ENCODE measurements at regions not wholly inside any gene's neighbourhood (a gene's known extent, or its start where the extent isn't known, plus 50 kb on each side); places are given as distances from the start of the nearest gene placed in this dataset.

DNA sequence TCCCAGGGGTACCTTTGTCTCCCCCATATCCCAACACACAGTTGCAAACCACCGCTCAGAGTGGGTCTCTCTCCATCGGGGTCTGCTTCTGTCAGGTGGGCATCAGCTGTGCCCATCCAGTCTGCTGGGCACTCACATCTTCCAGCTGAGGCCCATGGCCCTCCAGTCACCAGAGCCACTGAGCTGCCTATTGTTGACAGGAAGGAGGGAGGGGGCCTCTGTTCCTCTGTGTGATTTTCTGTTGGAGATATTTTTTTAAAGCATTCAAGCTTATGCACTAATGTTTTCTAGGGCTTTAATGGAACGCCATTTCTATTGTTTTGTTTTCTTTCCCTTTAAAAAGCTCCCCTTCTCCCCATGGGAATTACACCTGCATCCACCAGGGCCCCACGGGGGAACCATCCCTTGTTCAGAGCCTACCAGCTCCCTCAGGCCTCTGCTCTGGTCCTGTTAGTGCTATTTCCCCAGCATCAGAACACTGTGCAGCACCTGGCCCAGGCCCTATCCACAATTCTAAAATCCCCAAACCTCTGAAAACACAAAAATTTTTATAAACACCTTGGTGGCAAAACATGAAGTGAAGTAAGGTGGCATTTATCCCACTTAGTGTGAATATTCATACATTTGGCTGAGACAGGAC is 326.2 kb downstream of the CD83 start:
- Histone ChIP-seq H3K4me1 (peaks cover 43% of the 10 kb centered on the region), H3K4me3 (no peak overlapping the region), H3K9me3 (replicated peaks) (no peaks in the 10 kb centered on the region), H3K27me3 (ENCODE audit: low read depth) (no peaks in the 10 kb centered on the region), H3K36me3 (no peaks in the 10 kb centered on the region), H3K27ac (replicated peaks) (no peak overlapping the region)
- intact Hi-C loops (cut with micrococcal nuclease), result no loop called here
- no peak for DNase-seq
- TF ChIP-seq, protein P1, sequence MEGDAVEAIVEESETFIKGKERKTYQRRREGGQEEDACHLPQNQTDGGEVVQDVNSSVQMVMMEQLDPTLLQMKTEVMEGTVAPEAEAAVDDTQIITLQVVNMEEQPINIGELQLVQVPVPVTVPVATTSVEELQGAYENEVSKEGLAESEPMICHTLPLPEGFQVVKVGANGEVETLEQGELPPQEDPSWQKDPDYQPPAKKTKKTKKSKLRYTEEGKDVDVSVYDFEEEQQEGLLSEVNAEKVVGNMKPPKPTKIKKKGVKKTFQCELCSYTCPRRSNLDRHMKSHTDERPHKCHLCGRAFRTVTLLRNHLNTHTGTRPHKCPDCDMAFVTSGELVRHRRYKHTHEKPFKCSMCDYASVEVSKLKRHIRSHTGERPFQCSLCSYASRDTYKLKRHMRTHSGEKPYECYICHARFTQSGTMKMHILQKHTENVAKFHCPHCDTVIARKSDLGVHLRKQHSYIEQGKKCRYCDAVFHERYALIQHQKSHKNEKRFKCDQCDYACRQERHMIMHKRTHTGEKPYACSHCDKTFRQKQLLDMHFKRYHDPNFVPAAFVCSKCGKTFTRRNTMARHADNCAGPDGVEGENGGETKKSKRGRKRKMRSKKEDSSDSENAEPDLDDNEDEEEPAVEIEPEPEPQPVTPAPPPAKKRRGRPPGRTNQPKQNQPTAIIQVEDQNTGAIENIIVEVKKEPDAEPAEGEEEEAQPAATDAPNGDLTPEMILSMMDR (IDR thresholded peaks at IDR 0.05; ENCODE audit: borderline replicate concordance), result no peak

GRCh38 chr6:14444295-14444972 is 326.9 kb downstream of the CD83 start:
- Histone ChIP-seq H3K27me3 (ENCODE audit: low read depth) (no peaks in the 10 kb centered on the region), H3K4me3 (no peak overlapping the region)
- intact Hi-C loops (cut with micrococcal nuclease), result no loop called here

DNA sequence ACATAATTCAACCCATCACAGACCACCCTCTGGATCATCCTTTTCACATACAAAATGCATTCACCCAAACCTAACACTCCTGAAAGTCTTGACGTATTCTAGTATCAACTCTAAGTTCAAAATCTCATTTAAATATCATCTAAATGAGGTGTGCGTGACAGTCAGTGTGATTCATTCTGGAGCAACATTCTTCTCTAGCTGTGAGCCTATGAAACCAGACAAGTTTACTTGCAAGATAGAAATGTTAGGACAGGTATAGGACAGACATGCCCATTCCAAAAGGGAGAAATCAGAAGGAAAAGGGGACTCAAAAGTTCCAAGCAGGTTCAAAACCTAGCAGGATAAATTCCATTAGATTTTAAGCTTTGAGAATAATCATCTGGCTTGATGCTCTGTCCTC is 329.7 kb downstream of the CD83 start:
- TF ChIP-seq, protein P1 (IDR thresholded peaks at IDR 0.05; ENCODE audit: borderline replicate concordance), result no peak
- intact Hi-C loops (cut with micrococcal nuclease), result no loop called here
- Histone ChIP-seq H3K27me3 (ENCODE audit: low read depth) (no peaks in the 10 kb centered on the region), H3K4me3 (no peak overlapping the region), H3K27ac (replicated peaks) (no peak overlapping the region), H3K36me3 (no peaks in the 10 kb centered on the region), H3K4me1 (peaks cover 24% of the 10 kb centered on the region), H3K9me3 (replicated peaks) (no peaks in the 10 kb centered on the region)
- no peak for DNase-seq

More at GRCh38 chr6:14444295-14444972, 326.9 kb downstream of the CD83 start:
- no peaks in the 10 kb centered on the region for H3K9me3 ChIP-seq (replicated peaks)
- no peak overlapping the region for H3K27ac ChIP-seq (replicated peaks)
- DNase-seq, result no peak
- peaks cover 40% of the 10 kb centered on the region for H3K4me1 ChIP-seq
- H3K36me3 ChIP-seq, result no peaks in the 10 kb centered on the region
- TF ChIP-seq, protein P1 (IDR thresholded peaks at IDR 0.05; ENCODE audit: borderline replicate concordance), result no peak

DNA sequence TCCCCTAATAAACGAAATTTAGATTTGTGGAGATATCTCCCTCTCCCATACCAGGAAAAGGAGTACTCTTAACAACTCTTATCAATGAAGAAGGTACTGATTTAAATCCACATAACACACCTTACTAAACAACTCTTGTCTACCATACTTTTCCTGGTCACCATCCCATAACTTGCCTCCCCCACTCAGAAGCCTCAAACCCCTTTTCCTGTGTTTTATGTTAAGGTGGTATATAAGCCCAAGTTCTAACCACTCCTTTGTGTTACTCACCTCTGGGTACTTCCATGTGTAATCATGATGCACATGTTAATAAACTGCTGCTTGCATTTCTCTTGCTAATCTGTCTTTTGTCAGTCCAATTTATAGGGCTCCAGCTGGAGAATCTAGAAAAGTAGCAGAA is 330.7 kb downstream of the CD83 start:
- no peaks in the 10 kb centered on the region for H3K36me3 ChIP-seq
- intact Hi-C loops (cut with micrococcal nuclease), result no loop called here
- H3K27me3 ChIP-seq (ENCODE audit: low read depth), result no peaks in the 10 kb centered on the region
- DNase-seq, result no peak
- H3K4me3 ChIP-seq, result no peak overlapping the region
- H3K9me3 ChIP-seq (replicated peaks), result no peaks in the 10 kb centered on the region
- TF ChIP-seq, protein P1 (IDR thresholded peaks at IDR 0.05; ENCODE audit: borderline replicate concordance), result no peak
- H3K4me1 ChIP-seq, result peaks cover 25% of the 10 kb centered on the region
- H3K27ac ChIP-seq (replicated peaks), result no peak overlapping the region

GRCh38 chr6:14450133-14450504 is 332.5 kb downstream of the CD83 start:
- peak overlapping the region; percentile 54 for H3K27ac ChIP-seq (replicated peaks)
- no peaks in the 10 kb centered on the region for H3K9me3 ChIP-seq (replicated peaks)

More at GRCh38 chr6:14450133-14450504, 332.5 kb downstream of the CD83 start:
- Histone ChIP-seq H3K27me3 (ENCODE audit: low read depth) (no peaks in the 10 kb centered on the region), H3K36me3 (no peaks in the 10 kb centered on the region), H3K4me1 (peaks cover 43% of the 10 kb centered on the region), H3K4me3 (peak overlapping the region; percentile 31)
- TF ChIP-seq, protein P1 (IDR thresholded peaks at IDR 0.05; ENCODE audit: borderline replicate concordance), result no peak
- intact Hi-C loops (cut with micrococcal nuclease), result no loop called here
- DNase-seq, result no peak
